SK-N-MC (cell line): ENCODE measurements at regions not wholly inside any gene's neighbourhood (a gene's known extent, or its start where the extent isn't known, plus 50 kb on each side); places are given as distances from the start of the nearest gene placed in this dataset.

Experiments
- EZH2 ChIP-seq: fragments of 200-600 bp; sonication (generic); IDR thresholded peaks from one replicate; pipeline ENCODE4 v1.6.1; 2017; ENCODE audit warnings: antibody characterized with exemption
- FOXP2 ChIP-seq: optimal IDR thresholded peaks from 2 replicates; pipeline ENCODE3; 2011; ENCODE audit warnings: mild to moderate bottlenecking, moderate library complexity; ENCODE audit not compliant: insufficient read depth; ENCODE audit errors: extremely low read length, control extremely low read depth
- POLR2AphosphoS5 ChIP-seq: IDR thresholded peaks from 2 replicates; pipeline ENCODE4 v1.6.1; 2012; ENCODE audit warnings: mild to moderate bottlenecking, low read depth, low read length, borderline replicate concordance

DNA sequence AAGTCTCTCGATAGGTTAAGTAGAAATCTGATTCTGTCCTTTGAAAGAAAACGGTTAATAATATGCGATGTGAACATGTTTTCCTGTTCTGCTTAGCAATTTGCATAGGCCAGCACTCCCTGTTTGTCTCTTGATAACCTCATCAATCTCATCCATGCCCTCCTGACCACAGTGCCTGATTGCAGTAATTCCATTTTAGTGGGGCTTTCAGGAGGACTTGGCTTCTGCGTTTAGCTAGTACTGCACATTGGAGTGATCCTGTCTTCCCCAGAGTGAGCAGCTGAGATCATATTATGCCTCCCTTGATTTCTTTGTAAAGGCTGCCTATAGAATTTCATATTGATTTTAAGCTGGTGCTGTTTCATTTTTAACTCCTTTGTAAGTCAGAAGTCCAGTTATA lies 335.9 kb upstream of the ISL1 start:
- TF ChIP-seq EZH2 (no peak), POLR2AphosphoS5 (no peak), FOXP2 (no peak)
